ENCODE measurements at regions not wholly inside any gene's neighbourhood (a gene's known extent, or its start where the extent isn't known, plus 50 kb on each side); places are given as distances from the start of the nearest gene placed in this dataset.

- H3K4me3 ChIP-seq (ENCODE audit: control insufficient read depth, low read depth, low read length) = no peak overlapping the region
- no peak for TF ChIP-seq CTCF (conservative IDR thresholded peaks at IDR 0.05; ENCODE audit: control insufficient read depth, insufficient read depth, low read depth, low read length)
- DNase-seq (ENCODE audit: low read depth) = no peak
Measured at GRCh38 chr6:14450133-14450504, 332.5 kb downstream of the CD83 start.

GRCh38 chr6:14450578-14450977 is 333.0 kb downstream of the CD83 start:
- TF ChIP-seq CTCF (conservative IDR thresholded peaks at IDR 0.05; ENCODE audit: control insufficient read depth, insufficient read depth, low read depth, low read length) = no peak
- DNase-seq (ENCODE audit: low read depth) = no peak
- no peak overlapping the region for H3K4me3 ChIP-seq (ENCODE audit: control insufficient read depth, low read depth, low read length)

- TF ChIP-seq CTCF (conservative IDR thresholded peaks at IDR 0.05; ENCODE audit: control insufficient read depth, insufficient read depth, low read depth, low read length) = no peak
- DNase-seq (ENCODE audit: low read depth) = no peak
- no peak overlapping the region for H3K4me3 ChIP-seq (ENCODE audit: control insufficient read depth, low read depth, low read length)
Measured at GRCh38 chr6:14451594-14452374, 334.2 kb downstream of the CD83 start.

- no peak for DNase-seq (ENCODE audit: low read depth)
- TF ChIP-seq CTCF (conservative IDR thresholded peaks at IDR 0.05; ENCODE audit: control insufficient read depth, insufficient read depth, low read depth, low read length) = no peak
- H3K4me3 ChIP-seq (ENCODE audit: control insufficient read depth, low read depth, low read length) = no peak overlapping the region
Measured at GRCh38 chr6:14452567-14453527, 335.3 kb downstream of the CD83 start.

GRCh38 chr6:14453712-14454472 is 336.3 kb downstream of the CD83 start:
- H3K4me3 ChIP-seq (ENCODE audit: control insufficient read depth, low read depth, low read length) = no peak overlapping the region

More at GRCh38 chr6:14453712-14454472, 336.3 kb downstream of the CD83 start:
- TF ChIP-seq CTCF (conservative IDR thresholded peaks at IDR 0.05; ENCODE audit: control insufficient read depth, insufficient read depth, low read depth, low read length) = no peak
- DNase-seq (ENCODE audit: low read depth) = no peak

Data from fibroblast of mammary gland (primary cell).